ENCODE measurements at regions not wholly inside any gene's neighbourhood (a gene's known extent, or its start where the extent isn't known, plus 50 kb on each side); places are given as distances from the start of the nearest gene placed in this dataset.
"Not testable (repeated sequence)": the region's sequence is repeated elsewhere in the genome, so short reads cannot be mapped to it uniquely, and the experiment has no call there.

DNA sequence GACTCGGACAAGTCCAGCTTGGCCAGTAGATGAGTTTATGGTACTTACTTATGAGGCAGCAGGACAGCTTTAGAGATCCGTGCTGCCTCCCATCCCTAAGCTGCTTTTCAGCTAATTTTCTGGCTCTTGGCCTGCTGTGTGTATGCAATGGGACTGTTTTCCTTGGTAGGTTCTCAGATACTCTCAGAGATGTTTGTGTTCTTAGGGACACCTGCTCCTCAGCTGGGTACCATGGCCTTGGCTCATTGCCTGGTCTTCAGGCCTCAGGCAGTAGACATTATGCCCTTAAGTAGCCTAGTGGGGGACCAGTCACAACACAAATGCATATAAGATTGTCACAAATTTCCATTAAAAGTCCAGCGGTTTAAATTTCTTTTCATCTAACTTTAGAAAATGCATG, 688.0 kb downstream of the PCDH7 start:
- no peak for DNase-seq

DNA sequence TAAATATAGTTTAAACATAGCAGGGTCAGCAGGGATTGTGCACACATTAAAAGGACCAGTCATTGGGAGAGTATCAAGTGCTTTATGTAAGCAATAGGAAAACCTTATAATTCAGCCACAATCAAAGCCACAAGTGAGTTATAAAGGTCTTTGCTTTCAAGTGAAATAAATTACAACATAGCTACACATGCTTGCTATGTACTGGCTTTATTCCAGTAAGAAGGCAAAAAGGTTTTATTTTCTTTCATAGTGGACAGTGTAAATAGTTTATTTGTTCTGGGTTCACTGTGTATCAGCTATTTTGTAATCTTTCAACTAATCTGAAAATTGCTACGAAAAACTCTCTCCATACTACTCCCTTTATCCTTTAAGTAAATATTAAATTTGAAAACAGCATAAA, 691.4 kb downstream of the PCDH7 start:
- no peak for DNase-seq

DNA sequence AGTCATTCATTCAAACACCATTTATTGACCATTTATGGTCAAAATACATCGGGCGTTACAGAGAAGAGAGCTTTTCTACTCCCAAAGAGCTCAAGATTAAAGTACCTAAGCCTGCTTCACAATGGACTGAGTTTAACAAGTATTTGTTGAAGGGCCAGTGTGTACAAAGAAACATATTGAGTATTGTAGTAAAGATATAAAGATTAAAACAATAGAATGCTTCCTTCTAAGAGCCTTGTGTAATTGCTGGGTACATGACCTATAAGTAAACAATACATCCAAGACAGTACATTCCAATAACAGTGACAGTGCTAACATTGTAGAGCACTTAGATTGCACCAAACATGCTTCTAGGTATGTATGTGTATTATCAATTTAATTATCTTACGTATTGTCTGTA, 695.5 kb downstream of the PCDH7 start:
- no peak for DNase-seq

DNA sequence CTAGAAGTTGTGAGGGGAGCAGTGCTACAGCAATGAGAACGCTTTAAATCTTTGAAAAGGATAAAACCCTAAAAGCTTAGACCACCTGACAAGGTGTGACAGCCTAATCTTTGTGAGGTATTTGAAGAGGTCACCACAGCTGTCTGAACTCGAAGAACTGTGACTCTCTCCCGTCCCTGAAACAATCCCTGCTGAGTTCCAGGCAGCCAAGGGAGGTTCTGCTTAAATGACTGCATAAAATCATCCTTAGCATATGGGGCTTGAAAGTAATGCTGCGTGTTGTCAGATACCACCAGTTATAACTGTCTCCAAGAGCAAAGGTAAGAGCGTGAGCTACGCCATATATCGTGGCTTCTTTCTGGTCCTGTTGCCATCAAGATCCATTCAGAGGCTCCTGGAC, 696.3 kb downstream of the PCDH7 start:
- no peak for DNase-seq

DNA sequence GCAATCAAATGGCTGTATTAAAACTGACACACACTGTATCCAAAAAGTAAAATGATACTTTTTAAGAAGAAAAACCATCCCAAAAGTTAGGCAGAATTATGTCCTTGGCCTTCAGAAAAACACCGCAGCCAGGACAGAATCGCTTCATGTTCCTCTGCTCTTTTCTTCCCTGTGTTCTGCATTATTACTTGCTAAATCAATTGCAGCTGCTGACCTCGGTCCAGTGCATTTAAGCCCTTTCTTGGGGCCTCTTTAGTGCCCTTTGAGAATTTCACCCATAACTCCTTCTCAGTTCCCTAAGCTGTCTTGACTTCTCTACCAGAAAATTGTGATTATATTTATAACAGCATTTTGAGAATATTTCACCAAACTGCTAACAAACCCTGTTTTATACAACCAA, 696.9 kb downstream of the PCDH7 start:
- DNase-seq, result no peak

DNA sequence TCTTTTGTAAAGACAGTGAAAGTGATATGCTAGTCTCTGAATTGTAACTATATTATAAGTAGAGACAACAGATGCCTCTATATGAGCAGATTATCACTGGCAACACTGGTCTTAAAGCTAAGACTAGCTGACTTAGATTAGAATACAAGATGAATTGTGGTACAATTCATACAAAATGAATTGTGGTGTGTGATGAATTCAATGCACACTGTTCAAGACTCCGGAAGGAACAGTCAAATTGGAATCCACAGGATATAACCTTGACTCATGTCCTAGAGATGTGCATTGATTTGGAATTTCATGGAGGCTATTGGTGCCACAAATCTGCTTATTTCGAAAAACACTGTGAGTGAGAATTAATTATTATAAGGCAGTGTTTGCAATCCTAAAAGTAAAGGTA, 701.8 kb downstream of the PCDH7 start:
- no peak for DNase-seq

DNA sequence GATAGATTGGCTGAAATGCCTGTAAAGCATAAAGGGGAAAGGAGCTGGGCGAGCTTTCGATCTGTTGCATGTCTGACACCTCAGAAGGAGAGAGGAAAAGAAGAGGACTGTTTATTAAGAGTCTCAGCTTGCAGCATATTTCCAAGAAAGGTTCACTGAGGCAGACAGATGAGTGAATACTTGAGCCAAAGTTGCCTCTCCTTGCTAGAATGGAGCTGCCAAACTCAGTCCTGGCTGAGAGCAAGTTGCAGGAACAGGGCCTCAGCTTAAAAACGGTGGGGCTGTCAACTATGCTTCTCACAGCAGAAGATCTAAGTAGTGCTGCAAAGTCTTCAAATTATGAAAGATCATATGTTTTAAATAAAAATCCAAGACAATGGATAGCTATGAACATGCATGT, 707.5 kb downstream of the PCDH7 start:
- DNase-seq, result no peak

DNA sequence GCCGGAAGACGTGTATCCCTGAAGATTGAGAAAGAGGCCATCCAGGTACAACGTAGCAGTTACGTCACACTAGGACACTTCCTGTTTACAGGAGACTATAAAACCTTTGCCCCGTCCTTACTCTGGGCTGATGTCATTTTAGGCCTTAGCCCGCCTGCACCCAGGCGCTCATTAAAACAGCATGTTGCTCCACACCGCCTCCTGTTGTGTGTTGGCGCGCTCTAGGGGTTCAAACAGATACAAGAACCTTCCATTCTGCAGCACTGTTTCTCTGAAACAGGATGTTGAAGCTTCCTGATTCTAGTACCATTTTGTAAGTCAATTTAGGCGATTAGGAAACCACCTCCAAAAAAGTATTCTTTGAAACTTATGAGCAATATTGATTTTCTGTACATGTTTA, 722.1 kb downstream of the PCDH7 start:
- no peak for DNase-seq

DNA sequence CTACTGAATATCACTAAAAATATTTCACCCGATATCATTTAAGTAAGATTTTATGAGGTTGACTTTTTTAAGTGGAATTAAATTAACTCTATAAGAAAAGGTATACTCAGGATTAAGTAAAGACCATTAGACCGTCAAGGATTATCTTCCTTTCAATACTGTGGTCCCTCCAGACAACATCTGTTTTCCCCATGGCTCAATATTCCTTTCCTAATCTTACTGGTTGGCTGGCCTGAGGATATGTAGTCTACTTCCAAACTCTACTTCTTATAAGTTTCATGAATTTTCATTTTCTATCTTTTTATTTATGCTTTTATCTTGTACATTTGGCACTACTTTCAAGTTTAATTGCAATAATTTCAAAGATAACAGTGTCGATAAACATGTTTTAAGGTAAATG, 725.4 kb downstream of the PCDH7 start:
- DNase-seq, result no peak

DNA sequence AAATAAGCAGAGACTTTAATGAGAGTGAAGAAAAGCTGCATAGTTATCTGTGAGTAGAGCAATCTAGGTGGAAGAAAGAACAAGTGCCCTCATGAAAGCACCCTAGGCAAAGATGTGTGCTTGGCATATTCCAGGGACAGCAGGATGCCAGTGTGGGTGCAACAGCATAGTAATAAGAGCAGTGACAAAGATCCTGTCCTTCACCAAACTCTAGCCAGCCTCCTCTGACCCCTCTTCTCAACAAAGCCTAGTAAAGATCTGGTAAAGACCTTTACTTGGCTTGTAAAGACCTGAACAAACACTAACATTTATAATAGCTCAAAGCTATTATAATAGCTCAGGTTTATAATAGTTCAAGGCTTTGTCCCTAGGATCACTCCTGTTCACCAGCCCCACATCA, 735.4 kb downstream of the PCDH7 start:
- no peak for DNase-seq

DNA sequence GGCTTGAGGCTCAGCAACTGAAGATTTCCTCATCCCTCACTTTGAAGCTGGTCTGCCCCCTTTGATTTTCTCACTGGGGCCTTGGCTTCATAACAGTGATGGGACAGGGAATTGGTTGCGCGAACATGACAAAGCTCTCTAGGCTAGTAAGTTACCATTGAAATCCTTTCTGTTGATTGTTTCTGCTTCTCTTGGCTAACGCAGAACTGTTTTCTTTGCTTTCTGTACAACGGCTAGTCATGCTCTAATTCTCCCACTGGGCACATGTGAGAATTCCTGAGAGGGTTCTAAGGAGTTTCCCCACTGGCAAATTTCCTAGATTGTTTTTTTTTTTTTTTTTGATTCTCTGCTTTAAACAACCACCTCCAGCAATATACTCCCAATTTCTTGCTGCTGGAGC, 738.6 kb downstream of the PCDH7 start:
- no peak for DNase-seq

DNA sequence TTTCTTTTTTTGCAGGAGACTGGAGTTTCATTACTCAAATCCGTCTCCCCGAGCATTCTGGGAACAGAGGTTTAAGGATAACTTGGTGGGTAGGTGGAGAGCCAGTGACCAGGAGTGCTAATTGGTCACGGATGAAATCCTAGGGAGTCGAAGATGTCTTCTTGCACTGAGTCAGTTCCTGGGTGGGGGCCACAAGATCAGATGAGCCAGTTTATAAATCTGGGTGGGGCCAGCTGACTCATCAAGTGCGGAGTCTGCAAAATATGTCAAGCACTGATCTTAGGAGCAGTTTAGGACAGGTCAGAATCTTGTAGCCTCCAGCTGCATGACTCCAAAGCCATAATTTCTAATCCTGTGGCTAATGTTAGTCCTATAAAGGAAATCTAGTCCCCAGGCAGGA, 741.3 kb downstream of the PCDH7 start:
- no peak for DNase-seq

DNA sequence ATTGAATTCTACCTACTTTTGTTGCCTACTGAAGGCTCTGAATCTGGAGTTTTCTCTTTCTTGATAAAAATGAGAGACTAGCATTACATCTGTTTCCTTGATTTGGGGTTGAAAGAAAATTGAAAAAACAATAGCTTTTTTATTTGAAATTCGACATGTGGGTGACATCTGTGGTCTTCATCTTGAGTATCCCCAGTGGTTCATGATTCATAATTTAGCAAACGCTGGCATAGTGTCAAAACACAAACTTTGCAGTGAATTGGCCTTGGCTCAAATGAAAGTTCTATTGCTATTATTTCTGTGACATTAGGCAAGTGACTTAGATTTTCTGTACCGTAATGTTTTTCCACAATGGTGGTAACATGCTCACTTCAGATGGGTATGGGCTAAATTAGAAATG, 747.6 kb downstream of the PCDH7 start:
- no peak for DNase-seq

DNA sequence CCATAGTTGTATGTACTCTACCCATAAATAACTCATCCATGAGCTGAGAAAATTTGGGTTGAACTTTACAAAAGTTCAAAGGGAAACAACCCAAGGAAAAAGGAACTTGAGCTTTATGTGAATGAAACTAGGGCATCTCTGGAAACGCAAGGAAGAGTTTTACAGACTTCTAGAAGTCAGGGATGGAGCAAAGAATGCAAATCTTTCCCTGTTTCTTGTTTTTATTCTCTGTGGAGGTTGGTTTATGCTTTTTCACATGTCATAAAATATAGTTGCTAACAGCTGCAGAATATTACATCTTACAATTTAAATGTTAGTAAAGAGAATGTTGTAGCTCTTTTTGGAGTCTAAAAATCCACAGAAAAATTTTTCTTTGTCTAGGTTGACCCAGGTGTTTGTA, 754.1 kb downstream of the PCDH7 start:
- DNase-seq, result no peak

DNA sequence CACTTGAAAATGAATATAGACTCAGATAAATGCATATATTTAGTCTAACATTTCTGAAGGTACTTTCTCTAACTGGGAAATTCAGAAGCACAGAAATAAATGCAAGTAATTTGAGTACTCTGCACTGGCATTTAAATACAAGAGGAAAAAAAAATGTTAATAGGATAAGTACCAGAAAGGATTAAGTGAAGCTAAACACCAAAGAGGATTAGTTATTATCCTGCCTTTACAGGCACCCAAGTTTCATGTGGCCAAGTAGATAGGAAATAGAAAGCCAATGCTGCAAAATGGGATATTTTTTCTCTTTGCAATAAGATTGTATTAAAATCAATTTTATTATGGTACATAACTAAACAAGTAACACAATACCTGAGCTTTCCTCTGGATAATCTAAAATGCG, 762.5 kb downstream of the PCDH7 start:
- no peak for DNase-seq

DNA sequence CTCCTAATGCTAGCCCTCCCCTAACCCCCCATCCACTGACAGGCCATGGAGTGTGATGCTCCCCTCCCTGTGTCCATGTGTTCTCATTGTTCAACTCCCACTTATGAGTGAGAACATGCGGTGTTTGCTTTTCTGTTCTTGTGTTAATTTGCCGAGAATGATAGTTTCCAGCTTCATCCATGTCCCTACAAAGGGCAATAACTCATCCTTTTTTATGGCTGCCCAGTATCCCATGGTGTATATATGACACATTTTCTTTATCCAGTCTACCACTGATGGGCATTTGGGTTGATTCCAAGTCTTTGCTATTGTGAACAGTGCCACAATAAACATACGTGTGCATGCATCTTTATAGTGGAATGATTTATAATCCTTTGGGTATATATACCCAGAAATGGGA, 779.0 kb downstream of the PCDH7 start:
- DNase-seq, result not testable (repeated sequence)

DNA sequence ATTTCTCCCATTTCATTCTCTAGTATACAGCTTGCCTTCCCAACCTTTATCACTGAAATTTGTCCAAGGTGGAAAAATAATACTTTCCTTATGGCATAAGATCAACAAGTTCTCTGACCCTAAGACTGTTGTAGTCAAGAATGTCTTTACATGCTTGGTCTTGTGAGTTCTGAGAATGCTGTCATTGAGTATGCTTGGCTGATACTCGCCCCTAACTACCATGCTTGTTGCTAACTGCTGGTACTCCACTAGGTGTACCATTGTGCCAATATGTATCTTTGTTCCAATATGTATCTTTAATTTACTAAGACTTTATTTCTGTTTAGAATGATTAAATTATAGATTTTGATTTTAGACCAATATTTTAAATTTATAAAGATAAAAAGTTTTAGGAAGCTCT, 796.4 kb downstream of the PCDH7 start:
- no peak for DNase-seq

DNA sequence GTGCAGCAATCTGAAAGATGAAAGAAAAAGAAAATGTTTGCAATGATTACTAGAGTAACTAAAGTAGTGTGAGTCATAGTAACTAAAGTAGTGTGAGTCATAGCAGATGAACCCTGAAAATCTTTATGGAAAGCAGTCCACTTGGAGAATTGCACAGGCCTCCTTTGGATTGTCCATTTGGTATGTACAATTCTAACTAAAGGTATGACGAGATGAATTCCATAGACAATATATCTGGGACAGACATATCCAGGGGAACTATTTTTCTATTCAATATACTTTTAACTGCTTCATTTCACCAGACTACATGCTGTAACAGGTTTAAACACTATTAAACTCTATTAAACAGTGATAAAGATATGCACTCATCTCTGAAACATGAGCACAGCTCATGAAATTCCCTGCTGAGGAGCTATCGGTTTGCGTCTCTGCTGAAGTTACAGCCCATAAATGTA, 798.7 kb downstream of the PCDH7 start:
- no peak for DNase-seq

DNA sequence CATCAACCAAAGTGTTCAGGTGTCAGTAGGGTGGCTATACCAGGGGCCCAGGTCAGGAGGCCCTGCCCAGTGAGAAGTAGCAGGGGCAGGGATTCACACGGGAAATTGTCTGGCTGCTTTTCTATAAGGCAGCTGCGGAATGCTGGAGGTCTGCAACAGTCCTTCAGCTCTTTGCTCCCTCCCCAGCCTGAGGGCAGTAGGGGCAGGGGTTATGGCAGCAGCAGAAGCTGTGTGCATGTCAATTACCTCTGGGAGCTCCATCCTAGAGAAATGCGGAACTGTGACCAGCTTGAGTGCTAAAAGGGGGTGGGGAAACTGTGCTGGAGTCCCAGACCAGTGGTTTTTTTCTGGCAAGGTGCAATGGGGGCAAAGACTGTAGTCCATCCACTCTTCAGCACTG, 810.4 kb downstream of the PCDH7 start:
- DNase-seq, result no peak

DNA sequence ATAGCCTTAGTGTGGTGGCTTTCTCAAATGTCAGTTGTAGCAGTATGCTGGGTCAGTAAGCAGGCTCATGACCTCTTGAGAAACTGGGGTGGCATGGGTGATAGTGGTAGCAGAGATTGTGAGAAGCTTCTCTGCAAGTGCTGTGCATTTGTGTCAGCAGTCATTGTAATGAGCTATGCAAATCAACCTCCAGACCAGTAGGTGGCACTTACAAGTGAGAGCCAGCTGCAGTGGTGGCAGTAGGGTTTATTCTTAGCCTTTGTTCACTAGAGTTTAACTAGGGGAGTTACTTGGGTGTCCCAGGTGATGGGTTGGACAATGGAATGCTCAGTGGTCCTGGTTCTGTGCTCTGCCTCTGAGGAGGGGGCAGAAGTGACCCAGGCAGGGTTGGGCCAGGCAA, 818.7 kb downstream of the PCDH7 start:
- no peak for DNase-seq

DNA sequence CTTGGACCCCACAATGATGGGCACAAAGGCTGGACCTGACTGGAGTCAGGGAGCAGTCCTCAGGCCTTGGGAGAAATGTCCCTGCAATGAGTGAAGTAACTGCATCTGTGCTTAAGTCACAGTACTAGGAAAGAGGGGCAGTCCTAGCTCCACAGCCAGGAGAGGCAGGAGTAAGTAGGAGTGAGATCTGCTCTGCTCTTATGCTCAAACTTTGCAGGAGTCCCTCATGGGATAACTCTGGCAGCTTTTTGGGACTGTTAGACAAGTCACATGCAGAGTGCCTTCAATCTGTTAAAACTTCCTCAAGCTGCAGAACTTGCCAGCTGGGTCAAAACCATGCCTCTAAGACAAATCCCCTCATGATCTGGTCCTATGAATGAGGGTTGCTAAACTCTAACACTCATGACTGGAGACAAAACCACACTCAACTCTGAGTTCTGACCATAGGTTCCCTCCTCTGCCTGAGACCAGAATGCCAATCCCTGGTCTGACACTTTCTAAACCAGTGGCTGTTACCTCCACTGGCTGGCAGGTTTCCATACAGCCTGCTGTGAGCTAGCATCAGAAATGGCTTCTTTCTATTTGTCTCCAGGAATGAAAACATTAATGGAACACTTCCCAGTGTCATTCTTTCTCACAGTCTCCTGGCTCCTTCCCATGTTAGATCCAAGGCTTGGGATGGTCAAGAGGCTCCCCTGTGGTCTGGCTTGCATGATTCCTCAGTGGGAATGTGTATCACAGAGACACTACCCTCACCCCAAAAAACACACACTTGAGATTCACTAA, 819.3 kb downstream of the PCDH7 start:
- no peak for DNase-seq

DNA sequence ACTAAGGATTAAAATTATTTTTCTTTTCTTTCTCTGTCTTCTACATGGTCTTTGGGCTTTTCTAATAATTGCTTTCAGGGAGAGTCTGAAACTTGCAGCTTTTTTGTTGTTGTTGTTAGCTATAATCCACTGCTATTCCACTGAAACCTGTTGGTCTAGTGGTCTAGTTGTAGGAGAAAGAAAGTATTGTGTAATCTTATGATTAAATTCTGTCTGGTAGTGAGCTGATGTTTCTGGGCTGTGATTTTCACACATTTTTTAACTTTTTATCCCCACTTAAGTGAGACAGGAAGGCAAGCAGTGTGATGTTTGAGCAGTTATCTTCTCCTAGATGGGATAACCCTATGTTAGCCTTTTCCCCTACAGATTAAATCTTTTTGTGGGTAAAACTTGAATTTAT, 825.2 kb downstream of the PCDH7 start:
- DNase-seq, result no peak

DNA sequence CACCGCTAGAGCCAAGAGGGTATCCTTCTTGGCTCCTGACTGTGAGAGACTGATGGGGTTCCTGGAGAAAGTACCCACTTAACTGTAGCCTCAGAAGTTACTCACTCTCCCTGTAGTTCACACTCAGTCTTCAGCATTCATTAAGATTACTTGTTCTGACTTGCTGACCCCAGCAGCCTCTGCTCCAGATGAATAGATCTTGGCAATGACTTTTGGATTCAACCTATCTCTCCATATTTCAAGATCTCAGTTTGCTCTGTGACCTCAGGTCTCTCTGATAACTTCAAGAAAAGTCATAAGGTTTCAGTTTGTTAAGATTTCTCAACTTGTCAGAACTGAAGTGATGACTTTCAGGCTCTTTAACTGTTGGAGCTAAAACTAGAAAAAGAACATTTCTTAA, 825.6 kb downstream of the PCDH7 start:
- no peak for DNase-seq

DNA sequence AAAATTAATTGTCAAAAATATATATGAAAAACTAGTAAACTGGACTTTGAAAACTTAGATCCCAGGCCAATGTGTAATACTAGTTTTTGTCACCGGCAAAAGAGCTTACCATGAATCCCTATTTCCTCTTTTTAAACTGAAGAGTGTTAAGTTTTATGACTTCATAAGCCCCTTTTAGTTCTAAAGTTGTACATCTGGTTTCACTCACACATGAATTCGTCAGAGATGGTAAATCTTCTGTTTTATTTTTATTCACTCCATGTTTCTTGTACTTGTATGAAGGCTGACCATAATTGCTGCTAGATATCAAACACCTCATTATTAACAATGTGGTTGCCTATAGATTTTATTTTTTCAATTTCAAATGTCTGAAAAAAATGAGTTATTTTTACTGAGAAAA, 827.9 kb downstream of the PCDH7 start:
- no peak for DNase-seq

DNA sequence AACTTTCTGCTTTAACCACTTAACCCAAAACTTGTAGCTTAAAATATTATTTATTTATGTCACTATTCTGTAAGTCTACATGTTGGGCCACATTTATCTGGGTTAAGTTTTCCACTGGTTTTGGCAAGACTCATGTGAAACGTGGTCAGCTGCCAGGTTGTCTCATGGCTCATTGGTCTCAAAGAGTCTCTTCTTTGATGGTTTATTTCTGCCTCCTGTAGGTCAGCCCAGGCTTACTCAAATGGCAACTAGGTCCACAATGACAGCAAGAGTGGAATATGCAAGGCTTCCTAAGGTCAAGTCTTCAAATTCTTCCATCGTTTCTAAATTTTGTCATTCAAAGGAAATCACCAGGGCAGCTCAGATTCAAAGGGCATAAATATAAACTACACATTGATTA, 828.7 kb downstream of the PCDH7 start:
- no peak for DNase-seq

DNA sequence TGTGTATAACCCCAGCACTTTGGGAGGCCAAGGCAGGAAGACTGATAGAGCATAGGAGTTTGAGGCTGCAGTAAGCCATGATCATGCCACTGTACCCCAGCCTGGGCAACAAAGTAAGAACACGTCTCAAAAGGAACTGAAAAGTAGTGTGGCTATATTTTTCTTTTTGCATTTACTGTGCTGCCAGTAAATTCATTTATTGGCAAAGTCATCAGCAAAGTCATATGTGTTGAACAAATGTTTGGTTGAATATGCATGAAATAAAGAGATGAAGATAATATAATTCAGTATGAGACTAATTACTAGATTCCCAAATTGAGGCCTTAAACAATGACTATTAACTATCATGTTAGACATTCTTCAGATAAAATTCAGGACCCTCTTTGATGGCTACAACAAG, 829.1 kb downstream of the PCDH7 start:
- DNase-seq, result no peak

Data from NCI-H2171 treated with DMSO at 0.1 percent for 48 hours (cell line).